ENCODE measurements at regions not wholly inside any gene's neighbourhood (a gene's known extent, or its start where the extent isn't known, plus 50 kb on each side); places are given as distances from the start of the nearest gene placed in this dataset.

DNA sequence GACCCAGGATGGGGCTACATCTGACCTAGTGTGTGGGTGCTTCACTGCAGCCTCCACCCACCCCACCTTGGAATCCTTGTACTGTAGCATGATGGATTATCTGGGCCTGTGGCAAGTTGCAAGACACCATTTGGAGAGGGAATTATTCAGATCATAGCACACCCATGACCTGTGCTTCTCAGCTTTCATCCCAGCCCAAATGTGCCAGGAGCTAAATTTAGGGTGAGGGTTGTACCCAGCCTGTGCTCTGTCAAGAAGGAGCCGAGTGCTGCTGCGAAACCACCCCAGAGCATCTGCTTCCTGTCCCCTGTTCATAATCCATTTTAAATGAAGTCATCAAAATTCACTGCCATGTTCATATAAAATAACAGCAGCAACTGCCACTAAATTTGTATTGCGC is 394.5 kb downstream of the SHANK2 start:
- TF ChIP-seq CTCF (IDR thresholded peaks at IDR 0.05) (no peak), POLR2A (IDR thresholded peaks at IDR 0.05) (no peak)
